ENCODE measurements at regions not wholly inside any gene's neighbourhood (a gene's known extent, or its start where the extent isn't known, plus 50 kb on each side); places are given as distances from the start of the nearest gene placed in this dataset.

- Mint-ChIP-seq H3K9me3 (0 out of 2 replicates have a peak, but pooled peaks cover 6% of the 10 kb centered on the region), H3K27me3 (ENCODE audit: low read depth) (no peaks in the 10 kb centered on the region), H3K4me3 (no peak overlapping the region), H3K27ac (no peak overlapping the region), H3K4me1 (peaks cover 15% of the 10 kb centered on the region; the same call in 1 of the 2 replicates), H3K36me3 (no peaks in the 10 kb centered on the region)
- no peak for TF ChIP-seq ZBTB43 (CRISPR knock-in tag; IDR thresholded peaks at IDR 0.05)
- ChIA-PET CTCF (no interaction called here), POLR2A (no interaction called here)
- DNase-seq (ENCODE audit: low spot score), result no peak
- no peak for ATAC-seq
These were observed 331.2 kb upstream of the MAF start for GRCh38 chr16:79931721-79932120.

DNA sequence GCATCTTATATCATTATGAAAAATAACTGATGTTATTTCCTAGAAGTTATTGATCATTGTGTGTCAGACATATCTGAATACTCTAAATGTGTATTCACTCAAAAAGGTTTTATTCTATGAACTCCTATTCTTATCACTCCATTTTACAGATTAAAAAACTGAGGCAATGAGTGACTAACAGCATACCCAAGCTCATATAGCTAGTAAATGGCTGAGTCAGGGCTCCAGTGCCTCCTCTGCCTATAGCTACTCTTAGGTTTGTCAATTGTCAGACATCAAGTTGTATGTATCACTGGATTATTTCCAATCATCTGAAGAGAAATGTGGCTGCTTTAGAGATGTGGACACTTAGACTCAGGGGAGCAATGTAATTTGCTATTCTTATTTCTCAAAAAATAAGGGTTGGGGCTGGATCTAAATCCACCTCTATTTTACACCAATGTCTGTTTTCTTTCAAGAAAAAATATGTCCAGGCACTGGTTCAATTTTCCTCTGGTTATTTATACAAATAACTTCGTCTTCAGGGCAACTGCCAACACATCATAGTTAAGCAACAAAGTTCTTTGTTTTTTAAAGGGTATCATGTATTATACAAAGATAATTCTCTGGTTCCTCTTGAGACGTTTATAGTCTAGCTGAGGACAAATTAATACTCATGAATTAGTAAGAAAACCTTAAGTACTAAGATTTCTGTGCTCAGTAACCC is 328.9 kb upstream of the MAF start:
- POLR2A ChIA-PET, result no interaction called here
- Mint-ChIP-seq H3K36me3 (no peaks in the 10 kb centered on the region), H3K27me3 (ENCODE audit: low read depth) (no peaks in the 10 kb centered on the region), H3K4me3 (no peak overlapping the region), H3K9me3 (no peaks in the 10 kb centered on the region), H3K4me1 (peaks cover 15% of the 10 kb centered on the region; the same call in 1 of the 2 replicates), H3K27ac (no peak overlapping the region)
- ATAC-seq, result no peak
- CTCF ChIA-PET, result interaction anchor here (0.7 kb wide), 1 partner anchor 57 kb away, joined by 3 read pairs; no protein-coding TSS in a partner anchor
- TF ChIP-seq ZNF232 (CRISPR knock-in tag; IDR thresholded peaks at IDR 0.05) (no peak), ZNF423 (CRISPR knock-in tag; IDR thresholded peaks at IDR 0.05) (no peak), HMGXB4 (CRISPR knock-in tag; IDR thresholded peaks at IDR 0.05) (no peak), ZNF671 (CRISPR knock-in tag; IDR thresholded peaks at IDR 0.05) (no peak), NR2C2 (CRISPR knock-in tag; IDR thresholded peaks at IDR 0.05) (no peak), TEAD1 (CRISPR knock-in tag; IDR thresholded peaks at IDR 0.05) (no peak), NFE2L1 (CRISPR knock-in tag; IDR thresholded peaks at IDR 0.05) (no peak), GABPB1 (CRISPR knock-in tag; IDR thresholded peaks at IDR 0.05) (no peak), ELF4 (CRISPR knock-in tag; IDR thresholded peaks at IDR 0.05; ENCODE audit: low read depth) (no peak), OVOL2 (CRISPR knock-in tag; IDR thresholded peaks at IDR 0.05; ENCODE audit: borderline replicate concordance) (no peak), ESRRA (CRISPR knock-in tag; IDR thresholded peaks at IDR 0.05; ENCODE audit: borderline replicate concordance) (no peak), EMX1 (CRISPR knock-in tag; IDR thresholded peaks at IDR 0.05) (no peak), SOX15 (CRISPR knock-in tag; IDR thresholded peaks at IDR 0.05) (no peak), ZNF219 (CRISPR knock-in tag; IDR thresholded peaks at IDR 0.05; ENCODE audit: borderline replicate concordance) (no peak), NR1H2 (CRISPR knock-in tag; IDR thresholded peaks at IDR 0.05) (no peak), IRF2 (CRISPR knock-in tag; IDR thresholded peaks at IDR 0.05; ENCODE audit: borderline replicate concordance, low read depth) (no peak), ATF6 (CRISPR knock-in tag; IDR thresholded peaks at IDR 0.05) (no peak)
- TF ChIP-seq, protein P1, sequence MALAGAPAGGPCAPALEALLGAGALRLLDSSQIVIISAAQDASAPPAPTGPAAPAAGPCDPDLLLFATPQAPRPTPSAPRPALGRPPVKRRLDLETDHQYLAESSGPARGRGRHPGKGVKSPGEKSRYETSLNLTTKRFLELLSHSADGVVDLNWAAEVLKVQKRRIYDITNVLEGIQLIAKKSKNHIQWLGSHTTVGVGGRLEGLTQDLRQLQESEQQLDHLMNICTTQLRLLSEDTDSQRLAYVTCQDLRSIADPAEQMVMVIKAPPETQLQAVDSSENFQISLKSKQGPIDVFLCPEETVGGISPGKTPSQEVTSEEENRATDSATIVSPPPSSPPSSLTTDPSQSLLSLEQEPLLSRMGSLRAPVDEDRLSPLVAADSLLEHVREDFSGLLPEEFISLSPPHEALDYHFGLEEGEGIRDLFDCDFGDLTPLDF (CRISPR knock-in tag; IDR thresholded peaks at IDR 0.05), result no peak
- TF ChIP-seq, protein P2, sequence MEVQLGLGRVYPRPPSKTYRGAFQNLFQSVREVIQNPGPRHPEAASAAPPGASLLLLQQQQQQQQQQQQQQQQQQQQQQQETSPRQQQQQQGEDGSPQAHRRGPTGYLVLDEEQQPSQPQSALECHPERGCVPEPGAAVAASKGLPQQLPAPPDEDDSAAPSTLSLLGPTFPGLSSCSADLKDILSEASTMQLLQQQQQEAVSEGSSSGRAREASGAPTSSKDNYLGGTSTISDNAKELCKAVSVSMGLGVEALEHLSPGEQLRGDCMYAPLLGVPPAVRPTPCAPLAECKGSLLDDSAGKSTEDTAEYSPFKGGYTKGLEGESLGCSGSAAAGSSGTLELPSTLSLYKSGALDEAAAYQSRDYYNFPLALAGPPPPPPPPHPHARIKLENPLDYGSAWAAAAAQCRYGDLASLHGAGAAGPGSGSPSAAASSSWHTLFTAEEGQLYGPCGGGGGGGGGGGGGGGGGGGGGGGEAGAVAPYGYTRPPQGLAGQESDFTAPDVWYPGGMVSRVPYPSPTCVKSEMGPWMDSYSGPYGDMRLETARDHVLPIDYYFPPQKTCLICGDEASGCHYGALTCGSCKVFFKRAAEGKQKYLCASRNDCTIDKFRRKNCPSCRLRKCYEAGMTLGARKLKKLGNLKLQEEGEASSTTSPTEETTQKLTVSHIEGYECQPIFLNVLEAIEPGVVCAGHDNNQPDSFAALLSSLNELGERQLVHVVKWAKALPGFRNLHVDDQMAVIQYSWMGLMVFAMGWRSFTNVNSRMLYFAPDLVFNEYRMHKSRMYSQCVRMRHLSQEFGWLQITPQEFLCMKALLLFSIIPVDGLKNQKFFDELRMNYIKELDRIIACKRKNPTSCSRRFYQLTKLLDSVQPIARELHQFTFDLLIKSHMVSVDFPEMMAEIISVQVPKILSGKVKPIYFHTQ (CRISPR knock-in tag; IDR thresholded peaks at IDR 0.05), result no peak
- no peak for DNase-seq (ENCODE audit: low spot score)

Data from WTC11 (cell line).